ENCODE measurements at regions not wholly inside any gene's neighbourhood (a gene's known extent, or its start where the extent isn't known, plus 50 kb on each side); places are given as distances from the start of the nearest gene placed in this dataset.

DNA sequence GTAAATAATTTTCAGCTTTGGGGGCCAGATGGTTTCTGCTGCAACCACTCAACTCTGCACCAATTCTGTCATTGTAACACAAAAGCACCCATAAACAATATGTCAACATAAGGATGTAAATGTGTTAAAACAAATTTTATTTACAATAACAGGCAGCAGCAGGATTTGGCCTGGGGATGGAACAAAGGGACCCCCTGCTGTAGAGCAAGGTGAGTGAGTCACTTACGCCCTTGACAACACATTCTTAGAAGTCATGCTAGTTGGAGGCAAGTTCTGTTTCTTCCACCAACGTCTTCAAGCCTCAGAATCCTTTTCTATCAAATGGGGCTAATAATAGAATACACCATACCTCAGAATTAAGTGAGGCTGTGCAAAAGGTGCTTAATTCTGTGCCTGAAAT, 610.2 kb upstream of the SYT4 start:
- Histone ChIP-seq H3K27ac (ENCODE audit: low read depth, low read length, poor library complexity, severe bottlenecking) (no peak overlapping the region), H3K27me3 (replicated peaks; ENCODE audit: insufficient read depth, low read depth, low read length, poor library complexity) (no peaks in the 10 kb centered on the region), H3K9me3 (ENCODE audit: low read depth, low read length, poor library complexity, severe bottlenecking) (no peaks in the 10 kb centered on the region), H3K36me3 (ENCODE audit: insufficient read depth, low read length, poor library complexity, severe bottlenecking) (no peaks in the 10 kb centered on the region), H3K4me1 (ENCODE audit: insufficient read depth, low read length, poor library complexity, severe bottlenecking) (no peaks in the 10 kb centered on the region), H3K4me3 (ENCODE audit: low read depth, low read length, poor library complexity, severe bottlenecking) (no peak overlapping the region)
- intact Hi-C loops (cut with micrococcal nuclease; ENCODE audit: unreplicated experiment) = no loop called here
- BruUV-seq (replicated peaks) = no TSS peak
- no peak for DNase-seq (ENCODE audit: low spot score)
- CTCF ChIA-PET = no interaction called here
- POLR2A ChIA-PET (ENCODE audit: low non-redundant PET) = no interaction called here
- TF ChIP-seq, protein P1, sequence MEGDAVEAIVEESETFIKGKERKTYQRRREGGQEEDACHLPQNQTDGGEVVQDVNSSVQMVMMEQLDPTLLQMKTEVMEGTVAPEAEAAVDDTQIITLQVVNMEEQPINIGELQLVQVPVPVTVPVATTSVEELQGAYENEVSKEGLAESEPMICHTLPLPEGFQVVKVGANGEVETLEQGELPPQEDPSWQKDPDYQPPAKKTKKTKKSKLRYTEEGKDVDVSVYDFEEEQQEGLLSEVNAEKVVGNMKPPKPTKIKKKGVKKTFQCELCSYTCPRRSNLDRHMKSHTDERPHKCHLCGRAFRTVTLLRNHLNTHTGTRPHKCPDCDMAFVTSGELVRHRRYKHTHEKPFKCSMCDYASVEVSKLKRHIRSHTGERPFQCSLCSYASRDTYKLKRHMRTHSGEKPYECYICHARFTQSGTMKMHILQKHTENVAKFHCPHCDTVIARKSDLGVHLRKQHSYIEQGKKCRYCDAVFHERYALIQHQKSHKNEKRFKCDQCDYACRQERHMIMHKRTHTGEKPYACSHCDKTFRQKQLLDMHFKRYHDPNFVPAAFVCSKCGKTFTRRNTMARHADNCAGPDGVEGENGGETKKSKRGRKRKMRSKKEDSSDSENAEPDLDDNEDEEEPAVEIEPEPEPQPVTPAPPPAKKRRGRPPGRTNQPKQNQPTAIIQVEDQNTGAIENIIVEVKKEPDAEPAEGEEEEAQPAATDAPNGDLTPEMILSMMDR (conservative IDR thresholded peaks at IDR 0.05; ENCODE audit: low read depth, low read length) = no peak
- no peak for TF ChIP-seq EZH2 (IDR thresholded peaks at IDR 0.05; ENCODE audit: borderline replicate concordance, low read depth, low read length, poor library complexity, severe bottlenecking)

DNA sequence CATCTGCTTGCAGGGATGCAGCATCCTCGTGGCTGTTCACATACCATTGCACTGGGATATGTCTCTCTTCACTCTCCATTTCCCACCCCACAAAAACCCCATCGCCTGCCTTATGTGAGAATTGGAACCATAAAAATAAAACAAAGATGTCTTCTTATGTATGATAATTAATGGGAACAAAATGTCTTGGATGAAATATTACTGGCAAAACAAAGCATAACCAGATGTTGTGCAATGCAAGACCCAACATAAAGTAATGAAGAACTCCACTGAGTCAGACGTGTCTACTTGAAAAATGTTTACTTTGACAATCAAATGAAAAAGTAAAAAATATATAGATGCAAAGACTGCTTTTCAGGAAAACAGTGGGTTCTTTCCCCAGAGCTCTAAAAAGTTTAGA, 611.3 kb upstream of the SYT4 start:
- DNase-seq (ENCODE audit: low spot score) = no peak
- Histone ChIP-seq H3K4me3 (ENCODE audit: low read depth, low read length, poor library complexity, severe bottlenecking) (no peak overlapping the region), H3K27me3 (replicated peaks; ENCODE audit: insufficient read depth, low read depth, low read length, poor library complexity) (no peaks in the 10 kb centered on the region), H3K27ac (ENCODE audit: low read depth, low read length, poor library complexity, severe bottlenecking) (no peak overlapping the region), H3K36me3 (ENCODE audit: insufficient read depth, low read length, poor library complexity, severe bottlenecking) (no peaks in the 10 kb centered on the region), H3K9me3 (ENCODE audit: low read depth, low read length, poor library complexity, severe bottlenecking) (no peaks in the 10 kb centered on the region), H3K4me1 (ENCODE audit: insufficient read depth, low read length, poor library complexity, severe bottlenecking) (no peaks in the 10 kb centered on the region)
- CTCF ChIA-PET = no interaction called here
- intact Hi-C loops (cut with micrococcal nuclease; ENCODE audit: unreplicated experiment) = no loop called here
- POLR2A ChIA-PET (ENCODE audit: low non-redundant PET) = no interaction called here
- TF ChIP-seq EZH2 (IDR thresholded peaks at IDR 0.05; ENCODE audit: borderline replicate concordance, low read depth, low read length, poor library complexity, severe bottlenecking) = no peak
- TF ChIP-seq, protein P1 (conservative IDR thresholded peaks at IDR 0.05; ENCODE audit: low read depth, low read length) = no peak
- BruUV-seq (replicated peaks) = no TSS peak

DNA sequence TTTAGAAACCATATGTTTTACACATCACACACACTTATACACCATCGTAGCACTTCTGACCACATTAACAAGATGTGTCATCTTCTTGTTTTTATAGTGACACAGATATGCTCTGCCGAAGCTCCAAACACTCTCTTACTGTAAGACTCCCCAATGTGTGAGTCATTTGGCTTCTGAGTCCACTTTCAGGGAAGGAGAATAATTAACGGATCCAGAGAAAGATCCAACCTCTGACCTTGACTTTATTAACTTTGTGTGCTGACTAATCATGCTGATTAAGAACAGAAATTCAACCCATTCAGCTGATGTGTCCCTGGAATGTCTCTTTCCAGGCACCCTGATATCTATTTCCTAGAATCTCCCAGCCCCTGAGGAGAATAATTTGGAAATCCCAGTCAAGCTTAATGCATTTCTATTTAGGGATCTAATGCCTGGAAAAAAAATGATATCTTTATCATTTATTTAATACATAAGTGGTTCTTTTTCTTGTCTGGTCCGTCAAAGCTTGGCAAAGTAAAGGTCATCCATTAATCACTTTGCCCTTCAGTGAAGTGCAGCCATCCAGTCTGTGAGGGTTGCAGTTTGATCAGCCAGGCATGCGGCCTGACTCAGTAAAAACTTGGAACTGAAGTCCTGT, 615.8 kb upstream of the SYT4 start:
- TF ChIP-seq, protein P1 (conservative IDR thresholded peaks at IDR 0.05; ENCODE audit: low read depth, low read length) = no peak
- TF ChIP-seq EZH2 (IDR thresholded peaks at IDR 0.05; ENCODE audit: borderline replicate concordance, low read depth, low read length, poor library complexity, severe bottlenecking) = no peak
- intact Hi-C loops (cut with micrococcal nuclease; ENCODE audit: unreplicated experiment) = no loop called here
- Histone ChIP-seq H3K9me3 (ENCODE audit: low read depth, low read length, poor library complexity, severe bottlenecking) (no peaks in the 10 kb centered on the region), H3K27me3 (replicated peaks; ENCODE audit: insufficient read depth, low read depth, low read length, poor library complexity) (no peaks in the 10 kb centered on the region), H3K36me3 (ENCODE audit: insufficient read depth, low read length, poor library complexity, severe bottlenecking) (no peaks in the 10 kb centered on the region), H3K4me1 (ENCODE audit: insufficient read depth, low read length, poor library complexity, severe bottlenecking) (no peaks in the 10 kb centered on the region), H3K27ac (ENCODE audit: low read depth, low read length, poor library complexity, severe bottlenecking) (no peak overlapping the region), H3K4me3 (ENCODE audit: low read depth, low read length, poor library complexity, severe bottlenecking) (no peak overlapping the region)
- no TSS peak for BruUV-seq (replicated peaks)
- DNase-seq (ENCODE audit: low spot score) = no peak
- ChIA-PET CTCF (no interaction called here), POLR2A (ENCODE audit: low non-redundant PET) (no interaction called here)

Data from A673 (cell line).